OCI-LY3 (cell line): ENCODE measurements at regions not wholly inside any gene's neighbourhood (a gene's known extent, or its start where the extent isn't known, plus 50 kb on each side); places are given as distances from the start of the nearest gene placed in this dataset.

Source experiments
- H2AFZ ChIP-seq: fragments of 200-600, 300-600 bp; shearing (Covaris generic); 2 replicates; pipeline ENCODE4 v1.6.0; 2014; ENCODE audit warnings: antibody characterized with exemption, low read depth, low read length
- H3K27ac ChIP-seq: fragments of 200-600, 300-600 bp; sonication (generic); 2 replicates; pipeline ENCODE4 v1.5.1; 2014; ENCODE audit warnings: mild to moderate bottlenecking, low read length, moderate library complexity, mixed read lengths
- H3K27me3 ChIP-seq: fragments of 200-600, 300-600 bp; sonication (generic); 2 replicates; pipeline ENCODE4 v1.6.1; 2014; ENCODE audit warnings: low read depth, low read length, mixed read lengths
- H3K36me3 ChIP-seq: fragments of 200-600, 300-600 bp; sonication (generic); replicated peaks from 2 replicates; pipeline ENCODE3; 2014; ENCODE audit warnings: low read depth, low read length, mixed read lengths
- H3K4me1 ChIP-seq: fragments of 300-600, 200-600 bp; sonication (generic); 2 replicates; pipeline ENCODE4 v1.6.1; 2014; ENCODE audit warnings: low read length, mixed read lengths
- H3K4me2 ChIP-seq: fragments of 200-600, 300-600 bp; sonication (generic); 2 replicates; pipeline ENCODE4 v1.6.1; 2014; ENCODE audit warnings: low read length, mixed read lengths
- H3K4me3 ChIP-seq: fragments of 300-600, 200-600 bp; sonication (generic); 2 replicates; pipeline ENCODE4 v1.5.1; 2014; ENCODE audit warnings: antibody characterized with exemption, mild to moderate bottlenecking, low read length, moderate library complexity
- H3K79me2 ChIP-seq: fragments of 300-600, 200-600 bp; shearing (Covaris generic); 2 replicates; pipeline ENCODE4 v1.6.1; 2014; ENCODE audit warnings: mild to moderate bottlenecking, low read length, mixed read lengths
- H3K9ac ChIP-seq: fragments of 300-600, 200-600 bp; shearing (Covaris generic); 2 replicates; pipeline ENCODE4 v1.6.0; 2014; ENCODE audit warnings: mild to moderate bottlenecking, low read length, moderate library complexity
- H3K9me3 ChIP-seq: fragments of 200-600, 300-600 bp; shearing (Covaris generic); 2 replicates; pipeline ENCODE4 v1.6.1; 2014; ENCODE audit warnings: low read length, mixed read lengths; ENCODE audit not compliant: insufficient read depth
- H4K20me1 ChIP-seq: fragments of 200-600, 300-600 bp; sonication (generic); 2 replicates; pipeline ENCODE4 v1.6.1; 2016; ENCODE audit warnings: low read length, mixed read lengths; ENCODE audit not compliant: insufficient read depth
- CTCF ChIP-seq: fragments of 200-600, 300-600 bp; sonication (generic); IDR thresholded peaks from 2 replicates; pipeline ENCODE4 v1.5.1; 2014; ENCODE audit warnings: antibody characterized with exemption, low read length, low read depth
- EZH2phosphoT487 ChIP-seq: fragments of 200-600 bp; shearing (Covaris generic); IDR thresholded peaks from 2 replicates; pipeline ENCODE4 v1.6.1; 2018; ENCODE audit warnings: antibody characterized with exemption, mixed run types, low read depth

GRCh38 chr4:151988591-151988990 lies 227.8 kb upstream of the GATB start:
- no peak overlapping the region for H3K4me3 ChIP-seq
- H3K9ac ChIP-seq, result no peak overlapping the region
- TF ChIP-seq CTCF (no peak), EZH2phosphoT487 (no peak)

GRCh38 chr4:151987606-151988005 lies 226.8 kb upstream of the GATB start:
- TF ChIP-seq EZH2phosphoT487, result no peak
- no peak for TF ChIP-seq CTCF
- H3K27me3 ChIP-seq, result no peaks in the 10 kb centered on the region
- H3K36me3 ChIP-seq, result peaks cover 3% of the 10 kb centered on the region
- no peaks in the 10 kb centered on the region for H3K9me3 ChIP-seq
- no peak overlapping the region for H3K4me3 ChIP-seq
- no peaks in the 10 kb centered on the region for H3K79me2 ChIP-seq
- no peak overlapping the region for H3K4me2 ChIP-seq
- H3K9ac ChIP-seq, result no peak overlapping the region
- H3K27ac ChIP-seq, result no peak overlapping the region
- no peak overlapping the region for H2AFZ ChIP-seq
- H3K4me1 ChIP-seq, result no peaks in the 10 kb centered on the region
- no peaks in the 10 kb centered on the region for H4K20me1 ChIP-seq

More at GRCh38 chr4:151988591-151988990, 227.8 kb upstream of the GATB start:
- Histone ChIP-seq H3K27me3 (no peaks in the 10 kb centered on the region), H3K4me2 (no peak overlapping the region), H4K20me1 (no peaks in the 10 kb centered on the region), H3K79me2 (no peaks in the 10 kb centered on the region), H2AFZ (no peak overlapping the region), H3K4me1 (no peaks in the 10 kb centered on the region), H3K36me3 (peaks cover 3% of the 10 kb centered on the region), H3K9me3 (no peaks in the 10 kb centered on the region), H3K27ac (no peak overlapping the region)

GRCh38 chr4:151983854-151984253 lies 223.0 kb upstream of the GATB start:
- no peak overlapping the region for H3K9ac ChIP-seq
- TF ChIP-seq EZH2phosphoT487, result no peak
- no peak for TF ChIP-seq CTCF
- no peak overlapping the region for H3K27ac ChIP-seq
- no peak overlapping the region for H3K4me3 ChIP-seq
- no peak overlapping the region for H3K4me2 ChIP-seq
- no peaks in the 10 kb centered on the region for H3K4me1 ChIP-seq
- H4K20me1 ChIP-seq, result no peaks in the 10 kb centered on the region
- H2AFZ ChIP-seq, result no peak overlapping the region
- no peaks in the 10 kb centered on the region for H3K79me2 ChIP-seq
- H3K9me3 ChIP-seq, result 0 out of 2 replicates have a peak, but pooled peaks cover 3% of the 10 kb centered on the region
- peaks cover 3% of the 10 kb centered on the region for H3K36me3 ChIP-seq
- no peaks in the 10 kb centered on the region for H3K27me3 ChIP-seq

GRCh38 chr4:151979819-151980218 lies 219.0 kb upstream of the GATB start:
- Histone ChIP-seq H3K4me2 (no peak overlapping the region), H3K9me3 (peaks cover 26% of the 10 kb centered on the region), H3K4me1 (no peaks in the 10 kb centered on the region), H3K9ac (no peak overlapping the region), H3K27ac (no peak overlapping the region), H3K27me3 (no peaks in the 10 kb centered on the region), H3K4me3 (no peak overlapping the region), H3K79me2 (no peaks in the 10 kb centered on the region), H2AFZ (no peak overlapping the region), H3K36me3 (no peaks in the 10 kb centered on the region), H4K20me1 (no peaks in the 10 kb centered on the region)
- no peak for TF ChIP-seq EZH2phosphoT487
- no peak for TF ChIP-seq CTCF
